ENCODE measurements at regions not wholly inside any gene's neighbourhood (a gene's known extent, or its start where the extent isn't known, plus 50 kb on each side); places are given as distances from the start of the nearest gene placed in this dataset.
"Not testable (repeated sequence)": the region's sequence is repeated elsewhere in the genome, so short reads cannot be mapped to it uniquely, and the experiment has no call there.

GRCh38 chr2:184304006-184304405, 294.3 kb upstream of the ZNF804A start:
- no peak for DNase-seq (ENCODE audit: low read depth, low spot score)
- H3K4me3 ChIP-seq (ENCODE audit: low read length) = no peak overlapping the region

GRCh38 chr2:184305105-184305504, 293.2 kb upstream of the ZNF804A start:
- no peak for DNase-seq (ENCODE audit: low read depth, low spot score)
- H3K4me3 ChIP-seq (ENCODE audit: low read length) = no peak overlapping the region

- H3K4me3 ChIP-seq (ENCODE audit: low read length) = no peak overlapping the region
- DNase-seq (ENCODE audit: low read depth, low spot score) = no peak
Measured at GRCh38 chr2:184308706-184309105, 289.6 kb upstream of the ZNF804A start.

- no peak for DNase-seq (ENCODE audit: low read depth, low spot score)
- no peak overlapping the region for H3K4me3 ChIP-seq (ENCODE audit: low read length)
Measured at GRCh38 chr2:184312970-184313369, 285.4 kb upstream of the ZNF804A start.

- no peak for DNase-seq (ENCODE audit: low read depth, low spot score)
- H3K4me3 ChIP-seq (ENCODE audit: low read length) = no peak overlapping the region
Measured at GRCh38 chr2:184314829-184315228, 283.5 kb upstream of the ZNF804A start.

- DNase-seq (ENCODE audit: low read depth, low spot score) = no peak
Measured at GRCh38 chr2:184316921-184317320, 281.4 kb upstream of the ZNF804A start.

GRCh38 chr2:184322615-184323014, 275.7 kb upstream of the ZNF804A start:
- no peak overlapping the region for H3K4me3 ChIP-seq (ENCODE audit: low read length)
- no peak for DNase-seq (ENCODE audit: low read depth, low spot score)

More at GRCh38 chr2:184316921-184317320, 281.4 kb upstream of the ZNF804A start:
- no peak overlapping the region for H3K4me3 ChIP-seq (ENCODE audit: low read length)

- no peak overlapping the region for H3K4me3 ChIP-seq (ENCODE audit: low read length)
- no peak for DNase-seq (ENCODE audit: low read depth, low spot score)
Measured at GRCh38 chr2:184326066-184326465, 272.3 kb upstream of the ZNF804A start.

GRCh38 chr2:184327805-184328204, 270.5 kb upstream of the ZNF804A start:
- not testable (repeated sequence) for H3K4me3 ChIP-seq (ENCODE audit: low read length); DNase-seq (ENCODE audit: low read depth, low spot score)

- not testable (repeated sequence) for DNase-seq (ENCODE audit: low read depth, low spot score); H3K4me3 ChIP-seq (ENCODE audit: low read length)
Measured at GRCh38 chr2:184330561-184330960, 267.8 kb upstream of the ZNF804A start.

- no peak overlapping the region for H3K4me3 ChIP-seq (ENCODE audit: low read length)
- DNase-seq (ENCODE audit: low read depth, low spot score) = no peak
Measured at GRCh38 chr2:184336688-184337087, 261.6 kb upstream of the ZNF804A start.

GRCh38 chr2:184338771-184339170, 259.6 kb upstream of the ZNF804A start:
- DNase-seq (ENCODE audit: low read depth, low spot score) = no peak
- H3K4me3 ChIP-seq (ENCODE audit: low read length) = no peak overlapping the region

GRCh38 chr2:184339966-184340365, 258.4 kb upstream of the ZNF804A start:
- DNase-seq (ENCODE audit: low read depth, low spot score) = no peak
- H3K4me3 ChIP-seq (ENCODE audit: low read length) = no peak overlapping the region

GRCh38 chr2:184346338-184346862, 251.9 kb upstream of the ZNF804A start:
- no peak overlapping the region for H3K4me3 ChIP-seq (ENCODE audit: low read length)
- DNase-seq (ENCODE audit: low read depth, low spot score) = no peak

GRCh38 chr2:184351126-184351525, 247.2 kb upstream of the ZNF804A start:
- no peak overlapping the region for H3K4me3 ChIP-seq (ENCODE audit: low read length)
- DNase-seq (ENCODE audit: low read depth, low spot score) = no peak

- no peak overlapping the region for H3K4me3 ChIP-seq (ENCODE audit: low read length)
- no peak for DNase-seq (ENCODE audit: low read depth, low spot score)
Measured at GRCh38 chr2:184357033-184357432, 241.3 kb upstream of the ZNF804A start.

GRCh38 chr2:184359379-184359778, 238.9 kb upstream of the ZNF804A start:
- H3K4me3 ChIP-seq (ENCODE audit: low read length) = no peak overlapping the region

GRCh38 chr2:184363213-184363612, 235.1 kb upstream of the ZNF804A start:
- no peak for DNase-seq (ENCODE audit: low read depth, low spot score)
- H3K4me3 ChIP-seq (ENCODE audit: low read length) = no peak overlapping the region

More at GRCh38 chr2:184359379-184359778, 238.9 kb upstream of the ZNF804A start:
- DNase-seq (ENCODE audit: low read depth, low spot score) = no peak

- H3K4me3 ChIP-seq (ENCODE audit: low read length) = no peak overlapping the region
- DNase-seq (ENCODE audit: low read depth, low spot score) = no peak
Measured at GRCh38 chr2:184367211-184367610, 231.1 kb upstream of the ZNF804A start.

GRCh38 chr2:184369307-184369706, 229.0 kb upstream of the ZNF804A start:
- no peak overlapping the region for H3K4me3 ChIP-seq (ENCODE audit: low read length)
- DNase-seq (ENCODE audit: low read depth, low spot score) = no peak

- no peak for DNase-seq (ENCODE audit: low read depth, low spot score)
- H3K4me3 ChIP-seq (ENCODE audit: low read length) = no peak overlapping the region
Measured at GRCh38 chr2:184370954-184371353, 227.4 kb upstream of the ZNF804A start.

GRCh38 chr2:184371641-184372040, 226.7 kb upstream of the ZNF804A start:
- no peak for DNase-seq (ENCODE audit: low read depth, low spot score)
- no peak overlapping the region for H3K4me3 ChIP-seq (ENCODE audit: low read length)
